B cell (primary cell): ENCODE measurements at regions not wholly inside any gene's neighbourhood (a gene's known extent, or its start where the extent isn't known, plus 50 kb on each side); places are given as distances from the start of the nearest gene placed in this dataset.

ENCODE experiments used
- ATAC-seq: fragments of 200-7000 bp; cut with Tn5 transposase; one replicate; pipeline ENCODE4 v1.10.0; 2021; ENCODE audit warnings: low read depth, mild to moderate bottlenecking, moderate number of reproducible peaks, moderate library complexity
- CTCF ChIA-PET: fragments of 350-600 bp; sonication (Branson Sonifier 250); formaldehyde crosslinking; loops from one replicate; lab custom pipeline; 2021; ENCODE audit warnings: antibody characterized with exemption, inconsistent platforms; lab: Charles Lee
- POLR2A ChIA-PET: fragments of 350-600 bp; sonication (Branson Sonifier 250); formaldehyde crosslinking; loops from one replicate; lab custom pipeline; 2021; ENCODE audit warnings: antibody characterized with exemption; lab: Charles Lee
- DNase-seq: peaks from one replicate; pipeline ENCODE4 v3.0.0; 2013
- H2AFZ ChIP-seq: 2 replicates; pipeline ENCODE4 v1.6.1; 2012; ENCODE audit warnings: mild to moderate bottlenecking, low read depth, low read length; ENCODE audit not compliant: insufficient read depth, poor library complexity, severe bottlenecking
- H3K27ac ChIP-seq, 2 donors: 1 replicate in 1 of 2; 2 replicates in 1 of 2; pipeline ENCODE4 v1.5.1; 2012 to 2013; ENCODE audit warnings: low read length in 2 of 2, mild to moderate bottlenecking in 2 of 2, moderate library complexity in 1 of 2
- H3K27me3 ChIP-seq, 4 experiments: fragments of 200-600 bp in 1 of 4; sonication (generic) in 1 of 4; replicated peaks in 1 of 4; 1 replicate in 2 of 4; 2 replicates in 2 of 4; pipeline versions ENCODE4 v1.6.1 to v1.7.0; 2013 to 2016; ENCODE audit warnings: low read length in 3 of 4, mild to moderate bottlenecking in 2 of 4, mixed read lengths in 1 of 4, moderate library complexity in 1 of 4; ENCODE audit not compliant: insufficient read depth in 4 of 4, control insufficient read depth in 3 of 4; ENCODE audit errors: control extremely low read depth in 1 of 4
- H3K36me3 ChIP-seq, 2 experiments: replicated peaks in 1 of 2; 1 replicate in 1 of 2; 2 replicates in 1 of 2; pipeline versions ENCODE4 v1.6.1 to v1.7.1; 2013; ENCODE audit warnings: low read length in 1 of 2; ENCODE audit not compliant: insufficient read depth in 2 of 2, control insufficient read depth in 1 of 2; ENCODE audit errors: control extremely low read depth in 1 of 2, extremely low read depth in 1 of 2
- H3K4me1 ChIP-seq, 2 donors: fragments of 200-600 bp in 1 of 2; sonication (generic) in 1 of 2; 1 replicate in 1 of 2; 2 replicates in 1 of 2; pipeline versions ENCODE4 v1.5.1 to v1.6.1; 2013 to 2017; ENCODE audit warnings: low read length in 2 of 2; ENCODE audit not compliant: control insufficient read depth in 2 of 2, insufficient read depth in 2 of 2
- H3K4me2 ChIP-seq: replicated peaks from 2 replicates; pipeline ENCODE3; 2012; ENCODE audit warnings: mild to moderate bottlenecking, low read depth, low read length; ENCODE audit not compliant: poor library complexity, severe bottlenecking
- H3K4me3 ChIP-seq, 5 experiments: fragments of 200-600 bp in 1 of 5; sonication (generic) in 1 of 5; 1 replicate in 3 of 5; 2 replicates in 2 of 5; pipeline versions ENCODE4 v1.5.1 to v1.7.0; 2011 to 2016; ENCODE audit warnings: low read length in 4 of 5, mild to moderate bottlenecking in 4 of 5, low read depth in 2 of 5, control low read depth in 1 of 5, moderate library complexity in 1 of 5; ENCODE audit not compliant: insufficient read depth in 1 of 5; ENCODE audit errors: control extremely low read depth in 1 of 5, extremely low read depth in 1 of 5
- H3K79me2 ChIP-seq: fragments of 200-600 bp; sonication (generic); one replicate; pipeline ENCODE4 v1.6.0; 2016; ENCODE audit warnings: low read length; ENCODE audit not compliant: control insufficient read depth, insufficient read depth
- H3K9ac ChIP-seq: fragments of 200-600 bp; sonication (generic); 2 replicates; pipeline ENCODE4 v1.6.1; 2017; ENCODE audit warnings: mild to moderate bottlenecking, low read length, moderate library complexity
- H3K9me3 ChIP-seq, 3 donors: one replicate each; pipeline versions ENCODE4 v1.6.1 to v1.7.1; 2013; ENCODE audit warnings: low read length in 2 of 3; ENCODE audit not compliant: control insufficient read depth in 2 of 3, insufficient read depth in 1 of 3; ENCODE audit errors: control extremely low read depth in 1 of 3
- H4K20me1 ChIP-seq: 2 replicates; pipeline ENCODE4 v1.6.0; 2012; ENCODE audit warnings: mild to moderate bottlenecking, low read length; ENCODE audit not compliant: insufficient read depth, control insufficient read depth, poor library complexity, severe bottlenecking
- H3K27ac Mint-ChIP-seq: one replicate; pipeline ENCODE4 v1.8.0; 2021; ENCODE audit warnings: mixed read lengths
- H3K27me3 Mint-ChIP-seq: one replicate; pipeline ENCODE4 v1.8.0; 2021; ENCODE audit warnings: mixed read lengths
- H3K4me1 Mint-ChIP-seq: one replicate; pipeline ENCODE4 v1.8.0; 2021; ENCODE audit warnings: mixed read lengths
- H3K4me3 Mint-ChIP-seq: one replicate; pipeline ENCODE4 v1.8.0; 2021; ENCODE audit warnings: mixed read lengths
- H3K9me3 Mint-ChIP-seq: one replicate; pipeline ENCODE4 v1.8.0; 2022; ENCODE audit warnings: mixed read lengths; ENCODE audit not compliant: insufficient read depth
- EZH2 ChIP-seq: IDR thresholded peaks from 2 replicates; pipeline ENCODE4 v1.6.1; 2012; ENCODE audit warnings: borderline replicate concordance, low read depth, mild to moderate bottlenecking, moderate library complexity, low read length; ENCODE audit not compliant: insufficient read depth, poor library complexity, severe bottlenecking
- WGBS: methylation state at CpG from one replicate; pipeline ENCODE4 v1.1.5; 2013; ENCODE audit warnings: missing lambda C conversion rate; ENCODE audit not compliant: insufficient coverage; 5-methylcytosine and 5-hydroxymethylcytosine counted together
- intact Hi-C: fragments of 100-400 bp; cut with micrococcal nuclease; formaldehyde crosslinking; loops from one replicate; pipeline ENCODE4 v1.10.0; 2022
- TF ChIP-seq, protein P1 (sequence below): fragments of 200-600 bp; IDR thresholded peaks from one replicate; pipeline ENCODE4 v1.8.0; 2022; ENCODE audit warnings: antibody characterized with exemption, mild to moderate bottlenecking

DNA sequence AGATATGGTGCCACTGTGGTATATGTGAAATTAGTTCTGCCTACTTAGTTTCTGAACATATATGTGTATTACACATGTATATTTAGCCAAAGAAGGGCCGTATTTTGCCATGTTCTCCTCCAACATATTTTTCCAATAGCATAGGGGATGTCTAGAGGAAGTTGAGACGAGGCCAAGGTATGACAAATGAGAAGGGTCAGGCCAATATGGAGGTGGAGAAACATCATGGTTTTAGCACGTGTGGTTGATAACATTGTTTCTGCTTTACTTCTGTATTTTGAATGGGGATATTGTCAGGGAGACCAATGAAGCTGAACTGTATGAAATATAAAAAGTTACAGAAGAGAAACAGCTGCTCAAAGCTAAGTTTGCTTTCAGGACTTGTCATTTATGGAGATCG lies 246.7 kb upstream of the TLL1 start:
- 67% methylated on average over 1 of the region's 4 CpGs for WGBS
- ChIA-PET CTCF (no interaction called here), POLR2A (no interaction called here)
- H3K4me1 Mint-ChIP-seq: no peaks in the 10 kb centered on the region
- intact Hi-C loops: no loop called here
- Histone ChIP-seq H3K27me3 (no peaks in the 10 kb centered on the region), H3K4me3 (no peak overlapping the region), H3K9ac (no peak overlapping the region), H2AFZ (no peak overlapping the region), H3K9me3 (no peaks in the 10 kb centered on the region), H3K4me1 (no peaks in the 10 kb centered on the region), H3K27ac (no peak overlapping the region), H3K79me2 (no peaks in the 10 kb centered on the region), H4K20me1 (no peaks in the 10 kb centered on the region), H3K4me2 (no peak overlapping the region), H3K36me3 (no peaks in the 10 kb centered on the region)
- ATAC-seq: no peak
- H3K9me3 Mint-ChIP-seq: no peaks in the 10 kb centered on the region
- TF ChIP-seq, protein P1, sequence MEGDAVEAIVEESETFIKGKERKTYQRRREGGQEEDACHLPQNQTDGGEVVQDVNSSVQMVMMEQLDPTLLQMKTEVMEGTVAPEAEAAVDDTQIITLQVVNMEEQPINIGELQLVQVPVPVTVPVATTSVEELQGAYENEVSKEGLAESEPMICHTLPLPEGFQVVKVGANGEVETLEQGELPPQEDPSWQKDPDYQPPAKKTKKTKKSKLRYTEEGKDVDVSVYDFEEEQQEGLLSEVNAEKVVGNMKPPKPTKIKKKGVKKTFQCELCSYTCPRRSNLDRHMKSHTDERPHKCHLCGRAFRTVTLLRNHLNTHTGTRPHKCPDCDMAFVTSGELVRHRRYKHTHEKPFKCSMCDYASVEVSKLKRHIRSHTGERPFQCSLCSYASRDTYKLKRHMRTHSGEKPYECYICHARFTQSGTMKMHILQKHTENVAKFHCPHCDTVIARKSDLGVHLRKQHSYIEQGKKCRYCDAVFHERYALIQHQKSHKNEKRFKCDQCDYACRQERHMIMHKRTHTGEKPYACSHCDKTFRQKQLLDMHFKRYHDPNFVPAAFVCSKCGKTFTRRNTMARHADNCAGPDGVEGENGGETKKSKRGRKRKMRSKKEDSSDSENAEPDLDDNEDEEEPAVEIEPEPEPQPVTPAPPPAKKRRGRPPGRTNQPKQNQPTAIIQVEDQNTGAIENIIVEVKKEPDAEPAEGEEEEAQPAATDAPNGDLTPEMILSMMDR: no peak
- TF ChIP-seq EZH2: no peak
- no peak overlapping the region for H3K27ac Mint-ChIP-seq
- no peak for DNase-seq
- H3K27me3 Mint-ChIP-seq: no peaks in the 10 kb centered on the region
- H3K4me3 Mint-ChIP-seq: no peak overlapping the region

GRCh38 chr4:165627128-165627527 lies 245.9 kb upstream of the TLL1 start:
- TF ChIP-seq, protein P1: no peak
- TF ChIP-seq EZH2: no peak
- DNase-seq (no peak), ATAC-seq (no peak)
- H3K79me2 ChIP-seq: no peaks in the 10 kb centered on the region
- ChIA-PET POLR2A (no interaction called here), CTCF (no interaction called here)
- H3K4me1 ChIP-seq: no peaks in the 10 kb centered on the region
- no peaks in the 10 kb centered on the region for H3K27me3 ChIP-seq
- no peak overlapping the region for H3K4me3 Mint-ChIP-seq
- no peaks in the 10 kb centered on the region for H3K4me1 Mint-ChIP-seq
- no peak overlapping the region for H3K9ac ChIP-seq
- H3K9me3 Mint-ChIP-seq: no peaks in the 10 kb centered on the region
- no peaks in the 10 kb centered on the region for H3K27me3 Mint-ChIP-seq
- no peaks in the 10 kb centered on the region for H3K36me3 ChIP-seq
- no CpG with 5 or more reads among the region's 3 CpGs for WGBS
- no peaks in the 10 kb centered on the region for H3K9me3 ChIP-seq
- H3K27ac Mint-ChIP-seq: no peak overlapping the region
- H4K20me1 ChIP-seq: no peaks in the 10 kb centered on the region
- intact Hi-C loops: no loop called here
- no peak overlapping the region for H2AFZ ChIP-seq
- H3K4me3 ChIP-seq: no peak overlapping the region
- H3K27ac ChIP-seq: no peak overlapping the region
- no peak overlapping the region for H3K4me2 ChIP-seq
